Hematopoietic multipotent progenitor cell treated with erythropoietin and hydrocortisone succinate and interleukin-3 and kit ligand, for 8 days (in vitro differentiated cells): ENCODE measurements at regions not wholly inside any gene's neighbourhood (a gene's known extent, or its start where the extent isn't known, plus 50 kb on each side); places are given as distances from the start of the nearest gene placed in this dataset.

Experiments used
- DNase-seq: peaks from one replicate; pipeline ENCODE4 v3.0.0-alpha.2; 2015

- no peak for DNase-seq
Observed at GRCh38 chr2:62561586-62561985, 55.6 kb upstream of the TMEM17 start.

DNA sequence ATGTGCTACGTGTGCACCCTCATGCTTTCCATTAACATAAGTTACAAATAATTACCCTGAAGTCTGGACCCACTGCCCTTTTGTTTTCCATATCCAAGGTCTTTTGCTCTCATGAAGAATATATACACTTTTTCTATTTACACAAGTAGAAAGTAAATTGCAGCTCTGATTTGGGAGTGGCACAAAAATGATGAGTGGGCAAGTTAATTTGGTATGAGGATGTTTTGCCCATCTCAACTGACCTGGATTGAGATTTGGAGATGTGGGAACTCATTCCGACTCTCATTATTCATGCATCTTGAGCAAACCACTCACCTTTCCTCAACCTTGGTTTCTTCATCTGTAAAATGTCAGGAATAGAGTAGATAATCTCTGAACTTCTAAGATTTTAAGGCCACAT, 53.6 kb upstream of the TMEM17 start:
- no peak for DNase-seq

DNA sequence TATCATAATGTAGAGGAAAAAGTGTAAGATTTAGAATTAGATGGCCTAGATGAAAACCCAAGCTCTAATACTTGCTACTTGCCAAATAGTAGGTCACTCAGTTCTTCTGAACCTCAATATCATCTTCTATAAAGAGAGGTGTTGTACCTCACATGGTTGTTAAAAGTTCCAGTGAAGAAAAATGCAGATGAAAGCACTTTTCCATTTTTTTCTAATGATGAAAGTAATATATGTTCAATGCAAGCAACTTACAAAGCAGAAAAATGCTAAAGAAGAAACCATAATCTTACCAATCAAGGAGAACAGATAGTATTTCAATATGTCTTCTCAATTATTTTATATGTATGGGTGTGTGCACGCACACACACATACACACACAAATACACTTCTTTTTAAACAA, 52.7 kb upstream of the TMEM17 start:
- no peak for DNase-seq

DNA sequence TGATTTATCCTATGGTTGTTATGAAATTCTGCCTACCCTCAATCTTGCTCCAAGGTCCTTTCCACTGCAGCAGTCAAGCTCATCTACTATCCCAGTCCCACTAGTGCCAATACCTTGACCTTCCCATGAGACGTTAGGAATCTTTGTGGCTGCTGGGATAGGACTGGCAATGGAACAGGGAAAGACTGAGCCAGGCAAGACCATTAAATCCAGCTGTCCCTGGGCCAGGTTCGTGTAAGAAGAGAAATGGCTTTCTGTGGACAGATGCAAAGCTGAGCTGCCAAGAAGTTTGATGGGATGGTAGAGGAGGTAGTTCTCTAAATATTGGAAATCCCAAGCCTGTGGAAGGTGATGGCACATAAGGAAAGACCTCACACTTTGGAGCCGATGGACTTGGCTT, 50.1 kb upstream of the TMEM17 start:
- DNase-seq, result no peak
